NK-92 treated with Interleukin-12 subunit alpha and Interleukin-12 subunit beta, amount 100 ng/mL, for 24 hours (cell line): ENCODE measurements at regions not wholly inside any gene's neighbourhood (a gene's known extent, or its start where the extent isn't known, plus 50 kb on each side); places are given as distances from the start of the nearest gene placed in this dataset.

Experiments
- DNase-seq: peaks from one replicate; lab custom pipeline; 2025; lab: John Stamatoyannopoulos, UW

- DNase-seq: no peak
These were observed 550.9 kb upstream of the TMPRSS15 start for GRCh38 chr21:18954441-18954844.

- no peak for DNase-seq
These were observed 556.2 kb upstream of the TMPRSS15 start for GRCh38 chr21:18959817-18960216.

- DNase-seq: no peak
These were observed 556.7 kb upstream of the TMPRSS15 start for GRCh38 chr21:18960306-18960705.

GRCh38 chr21:18970416-18970815, 566.8 kb upstream of the TMPRSS15 start:
- no peak for DNase-seq

GRCh38 chr21:18970941-18971340, 567.4 kb upstream of the TMPRSS15 start:
- DNase-seq: no peak

GRCh38 chr21:18985584-18985983, 582.0 kb upstream of the TMPRSS15 start:
- DNase-seq: no peak

GRCh38 chr21:18986197-18986596, 582.6 kb upstream of the TMPRSS15 start:
- no peak for DNase-seq

GRCh38 chr21:18987520-18988026, 584.0 kb upstream of the TMPRSS15 start:
- no peak for DNase-seq

GRCh38 chr21:18989953-18990495, 586.4 kb upstream of the TMPRSS15 start:
- no peak for DNase-seq

GRCh38 chr21:18991846-18992245, 588.3 kb upstream of the TMPRSS15 start:
- no peak for DNase-seq

- DNase-seq: no peak
These were observed 606.7 kb upstream of the TMPRSS15 start for GRCh38 chr21:19010251-19010650.

GRCh38 chr21:19010996-19011395, 607.4 kb upstream of the TMPRSS15 start:
- no peak for DNase-seq

GRCh38 chr21:19011451-19011850, 607.9 kb upstream of the TMPRSS15 start:
- no peak for DNase-seq

- no peak for DNase-seq
These were observed 610.3 kb upstream of the TMPRSS15 start for GRCh38 chr21:19013916-19014315.

- DNase-seq: no peak
These were observed 614.9 kb upstream of the TMPRSS15 start for GRCh38 chr21:19018529-19018928.

- no peak for DNase-seq
These were observed 619.4 kb upstream of the TMPRSS15 start for GRCh38 chr21:19022978-19023377.

- no peak for DNase-seq
These were observed 623.3 kb upstream of the TMPRSS15 start for GRCh38 chr21:19026911-19027310.

GRCh38 chr21:19029816-19030215, 626.2 kb upstream of the TMPRSS15 start:
- no peak for DNase-seq

- no peak for DNase-seq
These were observed 628.4 kb upstream of the TMPRSS15 start for GRCh38 chr21:19031953-19032352.

GRCh38 chr21:19034041-19034440, 630.5 kb upstream of the TMPRSS15 start:
- DNase-seq: no peak

- no peak for DNase-seq
These were observed 631.0 kb upstream of the TMPRSS15 start for GRCh38 chr21:19034560-19034959.

- DNase-seq: no peak
These were observed 642.3 kb upstream of the TMPRSS15 start for GRCh38 chr21:19045876-19046275.

- DNase-seq: no peak
These were observed 644.6 kb upstream of the TMPRSS15 start for GRCh38 chr21:19048098-19048672.

GRCh38 chr21:19049567-19049966, 646.0 kb upstream of the TMPRSS15 start:
- DNase-seq: no peak
